ENCODE measurements at regions not wholly inside any gene's neighbourhood (a gene's known extent, or its start where the extent isn't known, plus 50 kb on each side); places are given as distances from the start of the nearest gene placed in this dataset.

- no peak overlapping the region for H3K27ac Mint-ChIP-seq
- no peak for TF ChIP-seq EZH2 (IDR thresholded peaks at IDR 0.05)
- TF ChIP-seq EZH2phosphoT487 (IDR thresholded peaks at IDR 0.05), result no peak
- Histone ChIP-seq H3K4me2 (no peak overlapping the region), H2AFZ (replicated peaks) (no peak overlapping the region), H3K27ac (no peak overlapping the region), H3K27me3 (no peaks in the 10 kb centered on the region), H3F3A (ENCODE audit: low read depth) (no peaks in the 10 kb centered on the region), H3K4me1 (no peaks in the 10 kb centered on the region), H3K4me3 (no peak overlapping the region), H4K20me1 (ENCODE audit: low read depth) (no peaks in the 10 kb centered on the region), H3K79me2 (ENCODE audit: low read depth) (no peaks in the 10 kb centered on the region), H3K9ac (no peak overlapping the region), H3K36me3 (no peaks in the 10 kb centered on the region), H3K9me3 (ENCODE audit: low read depth) (no peaks in the 10 kb centered on the region)
- no peak for DNase-seq (ENCODE audit: low spot score)
- H3K27me3 Mint-ChIP-seq (ENCODE audit: insufficient read depth, low read depth), result peaks cover 13% of the 10 kb centered on the region
- H3K4me1 Mint-ChIP-seq, result peaks cover 26% of the 10 kb centered on the region
- no peaks in the 10 kb centered on the region for H3K36me3 Mint-ChIP-seq
- H3K4me3 Mint-ChIP-seq, result no peak overlapping the region
- H3K9me3 Mint-ChIP-seq, result peaks cover 2% of the 10 kb centered on the region
Measured at GRCh38 chr2:23294238-23294637, 90.7 kb upstream of the KLHL29 start.

DNA sequence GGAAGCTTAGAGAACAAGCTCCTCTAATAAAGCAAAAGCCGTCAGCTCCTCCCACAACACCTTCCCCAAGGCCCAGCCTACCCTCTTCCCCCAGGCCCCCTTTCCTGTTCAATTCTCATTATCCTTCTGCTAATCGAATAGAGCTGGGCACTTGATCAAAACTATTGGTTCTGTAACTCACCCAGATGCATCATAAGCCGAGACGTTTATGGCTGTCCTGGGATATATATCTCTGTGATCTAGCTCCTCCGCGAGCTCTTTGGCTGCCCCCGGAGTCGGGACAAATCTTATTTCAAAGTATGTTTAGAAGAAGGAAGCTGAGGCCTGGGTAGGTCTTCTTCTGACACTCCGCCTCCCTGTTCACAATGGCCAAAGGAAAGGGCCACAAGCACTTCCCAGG, 88.3 kb upstream of the KLHL29 start:
- no peak overlapping the region for H2AFZ ChIP-seq (replicated peaks)
- H3K9me3 Mint-ChIP-seq, result peaks cover 2% of the 10 kb centered on the region

GRCh38 chr2:23297112-23297511, 87.9 kb upstream of the KLHL29 start:
- no peak overlapping the region for H3K27ac Mint-ChIP-seq
- no peaks in the 10 kb centered on the region for H3F3A ChIP-seq (ENCODE audit: low read depth)
- H3K9ac ChIP-seq, result no peak overlapping the region
- H3K27ac ChIP-seq, result no peak overlapping the region
- no peaks in the 10 kb centered on the region for H3K27me3 ChIP-seq
- peaks cover 24% of the 10 kb centered on the region for H3K4me1 Mint-ChIP-seq
- H3K79me2 ChIP-seq (ENCODE audit: low read depth), result no peaks in the 10 kb centered on the region
- DNase-seq (ENCODE audit: low spot score), result no peak
- no peaks in the 10 kb centered on the region for H3K9me3 ChIP-seq (ENCODE audit: low read depth)
- no peaks in the 10 kb centered on the region for H3K36me3 Mint-ChIP-seq
- H4K20me1 ChIP-seq (ENCODE audit: low read depth), result no peaks in the 10 kb centered on the region
- H3K4me1 ChIP-seq, result no peaks in the 10 kb centered on the region
- TF ChIP-seq, protein P1, sequence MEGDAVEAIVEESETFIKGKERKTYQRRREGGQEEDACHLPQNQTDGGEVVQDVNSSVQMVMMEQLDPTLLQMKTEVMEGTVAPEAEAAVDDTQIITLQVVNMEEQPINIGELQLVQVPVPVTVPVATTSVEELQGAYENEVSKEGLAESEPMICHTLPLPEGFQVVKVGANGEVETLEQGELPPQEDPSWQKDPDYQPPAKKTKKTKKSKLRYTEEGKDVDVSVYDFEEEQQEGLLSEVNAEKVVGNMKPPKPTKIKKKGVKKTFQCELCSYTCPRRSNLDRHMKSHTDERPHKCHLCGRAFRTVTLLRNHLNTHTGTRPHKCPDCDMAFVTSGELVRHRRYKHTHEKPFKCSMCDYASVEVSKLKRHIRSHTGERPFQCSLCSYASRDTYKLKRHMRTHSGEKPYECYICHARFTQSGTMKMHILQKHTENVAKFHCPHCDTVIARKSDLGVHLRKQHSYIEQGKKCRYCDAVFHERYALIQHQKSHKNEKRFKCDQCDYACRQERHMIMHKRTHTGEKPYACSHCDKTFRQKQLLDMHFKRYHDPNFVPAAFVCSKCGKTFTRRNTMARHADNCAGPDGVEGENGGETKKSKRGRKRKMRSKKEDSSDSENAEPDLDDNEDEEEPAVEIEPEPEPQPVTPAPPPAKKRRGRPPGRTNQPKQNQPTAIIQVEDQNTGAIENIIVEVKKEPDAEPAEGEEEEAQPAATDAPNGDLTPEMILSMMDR (IDR thresholded peaks at IDR 0.05), result no peak
- no peak for TF ChIP-seq EZH2 (IDR thresholded peaks at IDR 0.05)
- no peak for TF ChIP-seq EZH2phosphoT487 (IDR thresholded peaks at IDR 0.05)
- no peak overlapping the region for H2AFZ ChIP-seq (replicated peaks)
- H3K27me3 Mint-ChIP-seq (ENCODE audit: insufficient read depth, low read depth), result peaks cover 13% of the 10 kb centered on the region
- H3K4me3 ChIP-seq, result no peak overlapping the region
- H3K4me2 ChIP-seq, result no peak overlapping the region
- H3K36me3 ChIP-seq, result no peaks in the 10 kb centered on the region
- H3K4me3 Mint-ChIP-seq, result no peak overlapping the region
- H3K9me3 Mint-ChIP-seq, result peaks cover 2% of the 10 kb centered on the region

More for the DNA sequence above, 88.3 kb upstream of the KLHL29 start:
- Histone ChIP-seq H3F3A (ENCODE audit: low read depth) (no peaks in the 10 kb centered on the region), H3K36me3 (no peaks in the 10 kb centered on the region), H3K9ac (no peak overlapping the region), H3K79me2 (ENCODE audit: low read depth) (no peaks in the 10 kb centered on the region), H3K4me2 (no peak overlapping the region), H3K9me3 (ENCODE audit: low read depth) (no peaks in the 10 kb centered on the region), H3K4me3 (no peak overlapping the region), H3K27ac (no peak overlapping the region), H3K27me3 (no peaks in the 10 kb centered on the region), H4K20me1 (ENCODE audit: low read depth) (no peaks in the 10 kb centered on the region), H3K4me1 (no peaks in the 10 kb centered on the region)
- Mint-ChIP-seq H3K36me3 (no peaks in the 10 kb centered on the region), H3K27me3 (ENCODE audit: insufficient read depth, low read depth) (peaks cover 13% of the 10 kb centered on the region), H3K4me3 (no peak overlapping the region), H3K27ac (no peak overlapping the region), H3K4me1 (peaks cover 24% of the 10 kb centered on the region)
- TF ChIP-seq EZH2phosphoT487 (IDR thresholded peaks at IDR 0.05) (no peak), EZH2 (IDR thresholded peaks at IDR 0.05) (no peak)
- TF ChIP-seq, protein P1 (IDR thresholded peaks at IDR 0.05), result no peak
- DNase-seq (ENCODE audit: low spot score), result no peak

DNA sequence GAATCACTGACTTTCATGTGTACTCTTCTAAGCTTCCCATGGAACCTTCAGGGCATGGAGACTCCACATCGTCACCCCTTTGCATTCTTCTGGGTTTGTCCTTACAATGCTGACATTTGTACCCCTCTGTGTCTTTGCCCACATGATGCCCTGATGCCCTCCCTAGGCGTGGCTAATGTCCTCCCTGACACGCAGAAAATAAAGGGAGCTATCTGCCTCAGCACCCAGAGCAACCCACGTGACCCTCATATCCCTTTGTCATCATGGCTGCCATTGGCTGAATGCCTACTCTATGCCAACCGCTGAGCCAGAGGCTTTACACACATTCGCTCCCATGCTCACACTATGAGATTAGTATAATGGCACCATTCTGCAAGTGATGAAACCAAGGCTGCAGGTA, 86.4 kb upstream of the KLHL29 start:
- no peaks in the 10 kb centered on the region for H4K20me1 ChIP-seq (ENCODE audit: low read depth)
- DNase-seq (ENCODE audit: low spot score), result no peak
- H3K9ac ChIP-seq, result no peak overlapping the region
- peaks cover 24% of the 10 kb centered on the region for H3K4me1 Mint-ChIP-seq
- no peaks in the 10 kb centered on the region for H3K79me2 ChIP-seq (ENCODE audit: low read depth)
- no peaks in the 10 kb centered on the region for H3K36me3 Mint-ChIP-seq
- no peak overlapping the region for H3K4me2 ChIP-seq
- no peak overlapping the region for H3K27ac ChIP-seq
- H3K4me1 ChIP-seq, result no peaks in the 10 kb centered on the region
- H3K4me3 Mint-ChIP-seq, result no peak overlapping the region
- no peaks in the 10 kb centered on the region for H3F3A ChIP-seq (ENCODE audit: low read depth)
- H3K27ac Mint-ChIP-seq, result no peak overlapping the region
- H2AFZ ChIP-seq (replicated peaks), result no peak overlapping the region
- TF ChIP-seq, protein P1 (IDR thresholded peaks at IDR 0.05), result no peak
- TF ChIP-seq EZH2phosphoT487 (IDR thresholded peaks at IDR 0.05) (no peak), EZH2 (IDR thresholded peaks at IDR 0.05) (no peak)
- H3K27me3 ChIP-seq, result no peaks in the 10 kb centered on the region
- H3K9me3 Mint-ChIP-seq, result peaks cover 2% of the 10 kb centered on the region
- no peak overlapping the region for H3K4me3 ChIP-seq
- H3K36me3 ChIP-seq, result no peaks in the 10 kb centered on the region
- H3K9me3 ChIP-seq (ENCODE audit: low read depth), result no peaks in the 10 kb centered on the region
- H3K27me3 Mint-ChIP-seq (ENCODE audit: insufficient read depth, low read depth), result peaks cover 11% of the 10 kb centered on the region
